H1 (cell line): ENCODE measurements at regions not wholly inside any gene's neighbourhood (a gene's known extent, or its start where the extent isn't known, plus 50 kb on each side); places are given as distances from the start of the nearest gene placed in this dataset.

ENCODE experiments used
- CTCF ChIA-PET: fragments of 300-600 bp; sonication (Branson Sonifier 250); formaldehyde crosslinking; loops from one replicate; lab custom pipeline; 2021; ENCODE audit not compliant: partially characterized antibody; lab: Charles Lee
- POLR2A ChIA-PET: fragments of 300-600 bp; sonication (Branson Sonifier 250); formaldehyde crosslinking; loops from one replicate; lab custom pipeline; 2021; ENCODE audit warnings: inconsistent platforms; ENCODE audit not compliant: partially characterized antibody; lab: Charles Lee
- DNase-seq, 2 experiments: peaks; one replicate each; pipeline versions ENCODE4 v3.0.0 to v3.0.0-alpha.2; 2010 to 2022; ENCODE audit warnings: low spot score in 2 of 2, low read depth in 1 of 2, mixed read lengths in 1 of 2
- FAIRE-seq: peaks from 2 replicates; lab custom pipeline; 2011; peaks lifted over from hg19 to GRCh38; lab: Jason Lieb, UNC
- H2AFZ ChIP-seq: 2 replicates; pipeline ENCODE4 v1.8.1; 2012; ENCODE audit warnings: low read length, inconsistent platforms
- H2AK5ac ChIP-seq: 2 replicates; pipeline ENCODE4 v1.6.1; 2013; ENCODE audit warnings: low read depth, low read length
- H2BK120ac ChIP-seq: replicated peaks from 2 replicates; pipeline ENCODE3; 2013; ENCODE audit warnings: low read depth, low read length, inconsistent platforms
- H2BK12ac ChIP-seq: 2 replicates; pipeline ENCODE4 v1.6.1; 2013; ENCODE audit warnings: low read depth, low read length
- H2BK15ac ChIP-seq: 2 replicates; pipeline ENCODE4 v1.6.1; 2013; ENCODE audit warnings: low read length
- H2BK20ac ChIP-seq: 2 replicates; pipeline ENCODE4 v1.6.1; 2013; ENCODE audit warnings: low read length
- H2BK5ac ChIP-seq: 2 replicates; pipeline ENCODE4 v1.6.1; 2013; ENCODE audit warnings: low read depth, low read length
- H3K14ac ChIP-seq: 2 replicates; pipeline ENCODE4 v1.6.1; 2013; ENCODE audit warnings: inconsistent platforms; ENCODE audit not compliant: insufficient read length
- H3K18ac ChIP-seq: 2 replicates; pipeline ENCODE4 v1.6.1; 2013; ENCODE audit warnings: low read length; ENCODE audit errors: extremely low read depth
- H3K23ac ChIP-seq: 2 replicates; pipeline ENCODE4 v1.6.1; 2013; ENCODE audit warnings: inconsistent platforms; ENCODE audit not compliant: insufficient read length
- H3K23me2 ChIP-seq: 2 replicates; pipeline ENCODE4 v1.6.1; 2013; ENCODE audit warnings: low read depth, low read length
- H3K27ac ChIP-seq: 2 replicates; pipeline ENCODE4 v1.6.1; 2011; ENCODE audit warnings: low read depth, low read length, inconsistent platforms
- H3K27me3 ChIP-seq, 4 experiments: replicated peaks in 1 of 4; 1 replicate in 1 of 4; 2 replicates in 3 of 4; pipeline versions ENCODE4 v1.6.1 to v1.8.1; 2011 to 2013; ENCODE audit warnings: low read length in 3 of 4, mild to moderate bottlenecking in 3 of 4, inconsistent platforms in 2 of 4, mixed read lengths in 2 of 4, moderate library complexity in 1 of 4; ENCODE audit not compliant: control insufficient read depth in 3 of 4, insufficient read depth in 3 of 4; ENCODE audit errors: extremely low read depth in 1 of 4
- H3K36me3 ChIP-seq, 4 experiments: 2 replicates each; pipeline versions ENCODE4 v1.6.1 to v1.8.1; 2011 to 2013; ENCODE audit warnings: mild to moderate bottlenecking in 4 of 4, low read length in 3 of 4, moderate library complexity in 2 of 4, control low read depth in 1 of 4, inconsistent platforms in 1 of 4; ENCODE audit not compliant: insufficient read depth in 4 of 4, control insufficient read depth in 2 of 4
- H3K4ac ChIP-seq: replicated peaks from 2 replicates; pipeline ENCODE3; 2013; ENCODE audit warnings: low read length, low read depth, mixed read lengths, inconsistent platforms; ENCODE audit not compliant: insufficient read length
- H3K4me1 ChIP-seq, 4 experiments: replicated peaks in 1 of 4; 1 replicate in 1 of 4; 2 replicates in 3 of 4; pipeline versions ENCODE4 v1.6.1 to v1.8.1; 2011 to 2013; ENCODE audit warnings: low read length in 3 of 4, inconsistent platforms in 2 of 4, mixed read lengths in 1 of 4; ENCODE audit not compliant: insufficient read depth in 4 of 4, control insufficient read depth in 3 of 4
- H3K4me2 ChIP-seq, 2 experiments: 2 replicates each; pipeline versions ENCODE4 v1.6.1 to v1.8.1; 2011 to 2013; ENCODE audit warnings: low read depth in 2 of 2, low read length in 2 of 2, control low read depth in 1 of 2, inconsistent platforms in 1 of 2, mild to moderate bottlenecking in 1 of 2; ENCODE audit not compliant: insufficient read depth in 1 of 2
- H3K4me3 ChIP-seq, 4 experiments: fragments of 200-600, 300-600 bp in 1 of 4; sonication (generic), shearing (Covaris generic), sonication (Bioruptor Twin) in 1 of 4; 2 replicates each; pipeline versions ENCODE4 v1.5.1 to v1.8.1; 2011 to 2016; ENCODE audit warnings: low read length in 4 of 4, low read depth in 3 of 4, control low read depth in 2 of 4, inconsistent platforms in 2 of 4, mild to moderate bottlenecking in 2 of 4, mixed read lengths in 1 of 4, moderate library complexity in 1 of 4; ENCODE audit not compliant: insufficient read depth in 2 of 4; ENCODE audit errors: extremely low read depth in 1 of 4
- H3K56ac ChIP-seq: replicated peaks from 2 replicates; pipeline ENCODE3; 2013; ENCODE audit warnings: low read depth, mild to moderate bottlenecking, mixed read lengths, low read length, inconsistent platforms; ENCODE audit not compliant: insufficient read length
- H3K79me1 ChIP-seq: 2 replicates; pipeline ENCODE4 v1.6.1; 2013; ENCODE audit warnings: low read depth, low read length, control low read depth
- H3K79me2 ChIP-seq, 2 experiments: 2 replicates each; pipeline versions ENCODE4 v1.6.1 to v1.8.1; 2012 to 2013; ENCODE audit warnings: low read length in 2 of 2, mild to moderate bottlenecking in 2 of 2, inconsistent platforms in 1 of 2; ENCODE audit not compliant: insufficient read depth in 2 of 2, control insufficient read depth in 1 of 2
- H3K9ac ChIP-seq, 4 experiments: replicated peaks in 1 of 4; 1 replicate in 1 of 4; 2 replicates in 3 of 4; pipeline versions ENCODE4 v1.6.1 to v1.8.1; 2011 to 2013; ENCODE audit warnings: low read depth in 3 of 4, low read length in 3 of 4, control low read depth in 2 of 4, mild to moderate bottlenecking in 2 of 4, moderate library complexity in 2 of 4, inconsistent platforms in 1 of 4; ENCODE audit errors: extremely low read depth in 1 of 4
- H3K9me3 ChIP-seq, 2 experiments: 2 replicates each; pipeline versions ENCODE4 v1.6.1 to v1.8.1; 2012 to 2013; ENCODE audit warnings: mild to moderate bottlenecking in 2 of 2, moderate library complexity in 2 of 2, control low read depth in 1 of 2, inconsistent platforms in 1 of 2, low read depth in 1 of 2, low read length in 1 of 2, mixed read lengths in 1 of 2; ENCODE audit not compliant: insufficient read depth in 2 of 2
- H4K20me1 ChIP-seq, 2 experiments: replicated peaks in 1 of 2; 2 replicates each; pipeline versions ENCODE3 to v1.8.1; 2011 to 2013; ENCODE audit warnings: inconsistent platforms in 2 of 2, low read length in 2 of 2, mild to moderate bottlenecking in 1 of 2; ENCODE audit not compliant: insufficient read depth in 2 of 2, control insufficient read depth in 1 of 2
- H4K5ac ChIP-seq: 2 replicates; pipeline ENCODE4 v1.6.1; 2013; ENCODE audit warnings: low read length, low read depth, mixed read lengths, inconsistent platforms; ENCODE audit not compliant: insufficient read length
- H4K8ac ChIP-seq: 2 replicates; pipeline ENCODE4 v1.8.0; 2013; ENCODE audit warnings: mild to moderate bottlenecking, moderate library complexity, low read length, inconsistent platforms; ENCODE audit not compliant: insufficient read depth; ENCODE audit errors: extremely low read depth
- H4K91ac ChIP-seq: replicated peaks from 2 replicates; pipeline ENCODE3; 2013; ENCODE audit warnings: low read length, mixed read lengths, inconsistent platforms; ENCODE audit not compliant: insufficient read length
- BACH1 ChIP-seq: IDR thresholded peaks from 2 replicates; pipeline ENCODE4 v1.6.1; 2012; ENCODE audit warnings: low read length, improper control_type of control experiment
- JUND ChIP-seq: IDR thresholded peaks from 2 replicates; pipeline ENCODE4 v1.6.1; 2011; ENCODE audit warnings: mild to moderate bottlenecking, improper control_type of control experiment, low read length
- KDM4A ChIP-seq: IDR thresholded peaks from one replicate; pipeline ENCODE4 v1.7.1; 2012; ENCODE audit warnings: low read depth, mild to moderate bottlenecking, moderate library complexity, low read length, inconsistent platforms; ENCODE audit not compliant: severe bottlenecking
- SIN3A ChIP-seq, 2 experiments: IDR thresholded peaks in 1 of 2; conservative IDR thresholded peaks in 1 of 2; 2 replicates each; pipeline ENCODE4 v1.6.1; 2011 to 2012; ENCODE audit warnings: low read length in 2 of 2, improper control_type of control experiment in 1 of 2, low read depth in 1 of 2, mild to moderate bottlenecking in 1 of 2
- SP4 ChIP-seq: IDR thresholded peaks from 2 replicates; pipeline ENCODE4 v1.6.1; 2012; ENCODE audit warnings: low read length, inconsistent platforms
- TAF7 ChIP-seq: optimal IDR thresholded peaks from 2 replicates; pipeline ENCODE3; 2011; ENCODE audit warnings: low read depth, mild to moderate bottlenecking, inconsistent platforms, low read length, moderate library complexity, borderline replicate concordance
- USF2 ChIP-seq: IDR thresholded peaks from 2 replicates; pipeline ENCODE4 v1.6.1; 2011; ENCODE audit warnings: low read length, improper control_type of control experiment
- WGBS, 2 experiments: shearing (Covaris generic) in 1 of 2; methylation state at CpG; one replicate each; pipeline versions ENCODE4 v1.1.6 to v1.1.7; 2013 to 2015; ENCODE audit warnings: low lambda C conversion rate in 2 of 2, mixed read lengths in 2 of 2, inconsistent platforms in 1 of 2, low coverage in 1 of 2, missing lambda C conversion rate in 1 of 2; ENCODE audit not compliant: insufficient replicate concordance in 2 of 2, insufficient coverage in 1 of 2, insufficient read length in 1 of 2; ENCODE audit errors: extremely low coverage in 1 of 2, missing lambda C conversion rate in 1 of 2; 5-methylcytosine and 5-hydroxymethylcytosine counted together

- H2BK12ac ChIP-seq: no peak overlapping the region
- H2AFZ ChIP-seq: no peak overlapping the region
- no peaks in the 10 kb centered on the region for H4K20me1 ChIP-seq
- DNase-seq (no peak), FAIRE-seq (no peak)
- POLR2A ChIA-PET: no interaction called here
- no peaks in the 10 kb centered on the region for H3K79me1 ChIP-seq
- no peak overlapping the region for H4K5ac ChIP-seq
- H3K4ac ChIP-seq: no peak overlapping the region
- H3K27ac ChIP-seq: no peak overlapping the region
- H3K36me3 ChIP-seq: no peaks in the 10 kb centered on the region
- H3K18ac ChIP-seq: no peak overlapping the region
- no peak overlapping the region for H2BK5ac ChIP-seq
- H3K14ac ChIP-seq: no peak overlapping the region
- H3K4me1 ChIP-seq: no peaks in the 10 kb centered on the region
- no peaks in the 10 kb centered on the region for H3K27me3 ChIP-seq
- TF ChIP-seq USF2 (no peak), JUND (no peak), BACH1 (no peak), SIN3A (conservative IDR thresholded peaks at IDR 0.05 in 1 of 2, IDR thresholded peaks at IDR 0.05 in 1 of 2; ENCODE audit: low read depth in 1 of 2, low read length in 2 of 2) (no peak), SP4 (no peak), TAF7 (no peak), KDM4A (no peak)
- no peak overlapping the region for H3K9ac ChIP-seq
- no peak overlapping the region for H4K91ac ChIP-seq
- H3K23ac ChIP-seq: no peak overlapping the region
- no peak overlapping the region for H3K56ac ChIP-seq
- H3K4me2 ChIP-seq: no peak overlapping the region
- no peak overlapping the region for H4K8ac ChIP-seq
- H3K4me3 ChIP-seq: no peak overlapping the region
- H2AK5ac ChIP-seq: no peak overlapping the region
- WGBS, 2 experiments: 92% methylated on average over 8 of the region's 8 CpGs; no CpG with 5 or more reads in 1 of the 2 experiments
- no peaks in the 10 kb centered on the region for H3K23me2 ChIP-seq
- no peak overlapping the region for H2BK20ac ChIP-seq
- H2BK120ac ChIP-seq: no peak overlapping the region
- CTCF ChIA-PET: interaction anchor here (0.6 to 2.0 kb wide), 3 partner anchors 142 to 1753 kb away, joined by 3 to 7 read pairs (median 3); no protein-coding TSS in a partner anchor
- H3K9me3 ChIP-seq: no peaks in the 10 kb centered on the region
- no peaks in the 10 kb centered on the region for H3K79me2 ChIP-seq
- no peak overlapping the region for H2BK15ac ChIP-seq
Observed at GRCh38 chr20:21002486-21002885, 103.7 kb downstream of the LINC00237 start.
